ENCODE measurements at regions not wholly inside any gene's neighbourhood (a gene's known extent, or its start where the extent isn't known, plus 50 kb on each side); places are given as distances from the start of the nearest gene placed in this dataset.
A peak's percentile ranks its signal among the peaks of the same experiment; 100 is the strongest.

DNA sequence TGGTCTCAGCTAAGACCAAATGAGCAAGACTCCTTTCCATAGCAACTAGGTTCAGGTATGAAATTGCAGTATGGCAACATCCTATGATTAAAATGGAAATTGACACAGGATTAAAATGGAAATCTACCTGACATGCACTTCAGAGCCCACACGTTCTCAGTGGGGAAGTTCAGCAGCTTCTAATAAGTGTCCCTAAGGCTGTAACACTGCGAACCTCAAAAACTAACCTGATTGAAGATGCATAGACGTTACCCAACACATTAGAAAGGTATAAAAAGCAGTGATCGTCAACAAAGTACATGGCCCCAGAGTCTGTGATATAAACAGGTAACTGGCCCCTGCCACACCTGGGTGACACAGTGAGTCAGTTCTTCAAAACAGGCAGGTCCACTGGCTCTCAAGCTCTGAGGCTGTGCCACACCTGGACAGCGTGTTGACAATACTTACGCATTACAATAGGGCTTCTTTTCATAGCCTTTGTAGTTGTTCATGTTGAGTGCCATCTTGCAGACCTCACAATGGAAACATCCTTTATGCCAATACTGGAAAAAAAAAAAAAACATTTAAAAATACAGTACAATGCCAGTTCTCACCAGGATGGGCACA is 274.9 kb upstream of the NEBL start:
- no peak for DNase-seq

DNA sequence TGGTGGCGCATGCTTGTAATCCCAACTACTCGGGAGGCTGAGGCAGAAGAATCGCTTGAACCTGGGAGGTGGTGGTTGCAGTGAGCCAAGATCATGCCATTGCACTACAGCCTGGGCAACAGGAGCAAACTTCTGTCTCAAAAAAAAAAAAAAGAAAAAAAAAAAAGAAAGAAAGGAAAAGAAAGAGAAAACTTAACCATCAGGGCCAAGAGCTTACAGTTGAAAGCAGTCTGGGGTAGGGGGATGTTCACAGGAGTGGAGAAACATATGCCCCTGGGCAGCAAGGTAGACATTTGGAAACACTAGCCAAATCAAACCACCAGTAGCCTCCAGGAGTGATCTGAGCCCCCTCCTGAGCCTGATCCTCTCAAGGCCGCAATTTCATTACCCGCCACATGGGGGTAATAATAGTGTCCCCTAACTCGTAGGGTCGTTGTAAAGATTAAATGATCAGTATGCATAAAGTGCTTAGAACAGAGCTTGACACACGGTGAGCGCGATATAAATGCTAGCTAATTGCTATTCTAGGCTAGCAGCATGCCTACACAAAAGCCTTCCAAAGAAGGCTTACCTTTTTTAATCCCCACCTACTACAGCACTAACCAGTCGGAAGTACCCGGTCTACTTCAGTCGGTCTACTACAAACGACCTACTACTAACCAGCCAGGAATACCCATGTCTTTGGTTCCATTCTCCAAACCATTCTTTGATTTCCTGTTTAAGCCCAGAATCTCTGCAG is 274.3 kb upstream of the NEBL start:
- DNase-seq = no peak

DNA sequence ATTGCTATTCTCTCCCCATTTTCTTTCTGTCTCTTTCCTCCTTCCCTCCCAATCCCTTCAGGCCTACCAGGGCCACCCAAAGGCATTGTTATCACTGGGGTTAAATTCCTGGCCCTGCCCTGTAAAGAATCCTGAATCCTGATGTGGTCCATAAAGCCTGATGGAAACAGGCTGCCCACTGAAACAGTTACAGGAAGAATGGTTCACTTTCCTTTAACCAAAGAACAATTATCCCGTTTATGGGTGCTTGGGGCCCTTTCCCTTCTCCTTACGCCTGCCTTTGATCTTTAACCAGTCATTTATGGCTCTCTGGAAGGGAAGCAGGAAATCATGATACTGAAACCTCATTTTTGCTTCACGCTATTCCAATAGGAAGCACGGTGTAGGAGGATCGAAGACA is 273.1 kb upstream of the NEBL start:
- no peak for DNase-seq

DNA sequence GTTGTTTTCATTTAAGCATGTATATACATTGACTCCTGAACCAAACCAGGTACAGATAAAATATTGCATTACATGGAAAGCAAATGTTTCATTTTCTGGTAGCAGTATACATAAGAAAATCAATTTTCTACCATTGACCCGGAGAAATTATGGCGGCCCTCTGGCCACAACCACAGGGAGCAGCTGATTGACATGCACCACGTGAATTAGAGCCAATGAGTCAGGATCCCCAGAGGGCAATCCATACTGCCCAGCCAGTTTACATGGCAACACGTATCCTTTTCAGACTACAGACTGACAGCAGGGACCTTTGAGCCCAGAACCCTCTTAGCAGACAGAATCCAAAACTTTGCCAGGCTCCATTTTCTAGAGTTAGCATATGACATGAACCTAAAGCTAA is 272.2 kb upstream of the NEBL start:
- no peak for DNase-seq

DNA sequence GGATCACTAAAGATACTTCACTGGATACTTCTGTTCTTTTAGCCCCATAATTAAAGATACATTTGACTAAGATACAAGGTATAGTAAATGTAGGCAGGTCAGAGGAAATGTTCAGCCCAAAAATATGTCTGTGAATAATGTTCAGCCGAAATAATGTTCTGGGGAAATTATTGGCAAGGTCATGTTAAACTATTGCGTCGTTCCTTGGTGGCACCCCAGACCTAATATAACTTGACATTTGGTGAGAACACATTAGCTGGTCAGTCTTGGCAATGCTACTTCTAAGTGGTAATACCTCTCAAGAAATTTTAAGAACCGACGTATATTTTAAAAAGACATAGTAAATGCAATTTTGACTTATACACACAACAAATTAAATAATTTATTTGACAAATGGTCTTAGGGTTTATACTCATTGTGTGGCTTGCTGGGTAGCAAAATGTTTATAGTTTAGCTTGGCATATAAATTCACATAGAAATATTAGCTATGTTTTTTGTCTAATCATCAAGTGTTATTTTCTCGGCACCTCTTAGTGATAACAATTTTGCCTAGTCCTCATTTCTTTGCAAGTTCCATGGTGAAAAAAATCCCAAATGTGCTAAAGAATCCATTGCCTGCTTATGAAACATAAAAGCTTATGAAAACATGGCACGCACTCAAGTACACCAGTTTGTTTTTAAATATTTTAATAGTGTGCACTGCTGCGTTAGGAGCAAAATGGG is 270.3 kb upstream of the NEBL start:
- DNase-seq = no peak

DNA sequence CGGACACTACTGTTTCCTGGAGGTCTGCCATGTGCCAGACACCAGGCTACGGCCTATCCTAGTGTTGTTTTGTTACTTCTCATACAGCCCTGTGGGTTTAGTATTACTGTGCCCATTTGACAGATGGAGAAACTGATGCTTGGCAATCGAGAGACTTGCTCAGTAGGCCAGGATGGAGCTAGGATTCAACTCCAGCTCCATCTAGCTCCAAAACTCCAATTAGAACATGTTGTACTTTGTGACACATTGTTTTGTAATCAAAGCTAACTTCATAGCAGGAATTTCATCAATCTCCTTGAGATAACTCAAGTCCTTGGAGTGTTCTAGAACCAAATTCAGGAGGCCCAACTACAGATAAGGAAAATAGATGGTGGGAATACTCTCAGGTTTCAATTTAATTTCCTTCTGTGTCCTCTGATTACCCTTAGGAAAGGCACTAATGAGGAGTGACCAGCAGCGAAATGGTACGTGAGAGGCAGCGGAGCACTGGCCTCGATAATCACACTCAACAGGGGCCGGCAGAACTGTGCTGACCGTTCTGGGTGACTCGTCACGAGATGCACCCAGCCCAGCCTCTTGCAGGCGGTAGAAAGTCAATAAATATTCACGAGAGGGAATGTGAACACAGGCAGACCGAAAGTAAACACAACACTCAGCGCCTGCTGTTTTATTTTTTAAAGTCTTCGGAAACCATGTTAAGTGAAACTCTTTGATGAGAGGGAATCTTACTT is 269.6 kb upstream of the NEBL start:
- no peak for DNase-seq

DNA sequence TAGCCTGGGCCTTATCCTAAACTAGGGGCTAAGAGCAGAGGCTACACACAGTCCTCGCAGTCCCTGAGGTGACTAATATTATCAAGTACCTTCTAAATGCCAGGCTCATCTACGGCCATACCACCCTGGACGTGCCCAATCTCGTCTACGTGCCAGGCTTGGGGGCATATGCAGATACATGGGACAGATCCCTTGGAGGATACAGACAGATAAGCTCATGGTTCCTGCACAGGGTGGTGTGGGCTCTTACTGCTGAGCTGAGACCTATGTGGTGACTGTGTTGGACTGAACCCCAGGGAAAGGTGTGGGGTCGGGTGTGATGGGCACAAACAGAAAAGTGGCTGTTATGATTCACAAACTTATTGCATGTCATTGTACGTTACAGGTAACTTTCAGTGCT is 268.4 kb upstream of the NEBL start:
- no peak for DNase-seq

DNA sequence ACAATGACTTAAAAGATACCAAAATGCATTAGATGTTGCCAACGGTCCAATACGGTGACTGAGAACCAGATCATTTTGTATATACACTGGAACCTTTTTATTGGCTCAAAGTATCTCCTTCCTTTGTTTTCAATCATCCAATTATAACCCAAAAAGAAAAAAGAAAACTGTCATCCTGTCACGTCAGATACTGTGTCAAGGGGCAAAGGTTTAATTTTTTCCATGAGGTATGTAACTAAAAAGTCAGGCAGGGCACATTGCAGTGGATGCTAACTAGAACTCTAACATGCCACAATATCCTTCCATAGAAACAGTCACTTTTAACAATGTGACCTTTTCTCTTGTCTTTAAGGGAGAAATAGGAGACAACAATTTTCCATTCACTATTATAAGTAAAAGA is 267.6 kb upstream of the NEBL start:
- DNase-seq = no peak

DNA sequence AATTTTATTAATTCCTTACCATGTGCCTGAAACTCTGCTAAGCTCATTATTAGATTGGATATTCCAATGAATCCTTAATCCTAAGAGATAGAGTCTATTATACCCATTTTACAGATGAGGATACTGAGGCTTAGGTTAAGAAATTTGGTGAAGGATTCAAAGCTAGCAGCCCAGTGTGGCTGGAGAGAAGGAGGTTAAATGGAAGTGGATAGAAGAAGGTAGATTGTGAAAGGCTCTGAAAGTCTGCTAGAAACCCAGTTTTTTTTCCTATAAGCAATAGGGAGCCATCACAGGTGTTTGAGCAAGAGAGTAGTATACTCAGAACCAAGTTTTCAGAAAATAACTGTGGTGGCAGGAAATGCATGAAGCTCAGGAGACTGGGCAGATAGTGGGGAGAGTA is 265.8 kb upstream of the NEBL start:
- DNase-seq = no peak

DNA sequence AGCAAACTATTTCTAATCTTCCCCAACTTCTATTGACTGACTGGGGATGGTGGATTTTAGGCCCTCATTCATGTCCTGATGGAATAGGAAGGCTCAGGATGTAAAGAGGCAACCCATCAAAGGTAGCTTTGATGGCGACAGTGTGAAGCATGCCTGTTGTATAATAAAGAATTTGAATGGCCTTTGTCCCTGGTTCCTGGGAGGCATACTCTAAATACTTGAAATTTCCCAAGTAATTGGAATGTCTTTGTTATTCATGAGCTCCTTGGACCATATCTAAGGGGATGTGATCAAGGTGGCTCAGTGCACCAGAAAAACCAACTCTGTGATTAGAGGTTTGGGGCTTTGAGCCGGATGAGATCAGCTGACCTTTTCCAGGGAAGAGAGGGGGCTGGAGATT is 264.5 kb upstream of the NEBL start:
- no peak for DNase-seq

DNA sequence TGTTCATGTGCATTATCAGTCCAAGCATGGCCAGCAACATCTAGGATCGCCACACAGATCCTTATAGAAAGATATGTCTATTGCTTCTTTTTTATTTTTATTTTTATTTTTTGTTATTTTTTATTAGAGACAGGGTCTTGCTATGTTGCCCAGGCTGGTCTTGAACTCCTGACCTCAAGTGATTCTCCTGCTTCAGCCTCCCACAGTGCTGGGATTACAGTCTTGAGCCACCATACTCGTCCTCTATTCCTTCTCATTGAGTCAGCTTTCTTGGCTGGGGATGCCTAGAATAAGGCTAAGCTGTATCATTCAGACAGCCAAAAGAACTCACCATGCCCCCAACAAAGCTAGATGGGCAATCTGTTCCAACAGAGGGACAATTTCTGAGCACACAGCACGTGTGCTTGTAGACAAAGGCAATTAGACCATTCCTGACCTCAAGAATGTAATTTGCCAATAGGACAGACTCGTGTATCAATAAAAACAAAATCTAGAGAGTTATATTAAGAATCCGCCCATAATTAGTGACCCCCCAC is 264.0 kb upstream of the NEBL start:
- DNase-seq = no peak

DNA sequence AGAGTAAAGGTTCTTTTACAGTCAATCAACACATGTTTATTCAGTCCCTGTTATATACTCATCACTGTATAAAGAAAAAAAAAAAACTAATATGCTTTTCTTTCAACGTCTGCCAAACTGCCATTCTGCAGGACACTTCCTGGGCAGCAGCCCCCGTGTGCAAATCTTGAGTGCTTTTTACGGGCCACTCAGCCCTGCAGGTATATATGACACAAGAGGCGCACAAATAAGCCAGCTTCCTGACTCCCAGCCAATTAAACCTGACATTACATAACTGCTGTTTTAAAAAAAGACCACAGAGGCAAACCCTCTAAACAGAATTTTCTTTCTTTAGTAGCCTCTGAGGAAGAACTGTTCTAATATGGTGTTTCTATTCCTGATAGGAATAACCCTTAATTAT is 263.0 kb upstream of the NEBL start:
- DNase-seq = no peak

DNA sequence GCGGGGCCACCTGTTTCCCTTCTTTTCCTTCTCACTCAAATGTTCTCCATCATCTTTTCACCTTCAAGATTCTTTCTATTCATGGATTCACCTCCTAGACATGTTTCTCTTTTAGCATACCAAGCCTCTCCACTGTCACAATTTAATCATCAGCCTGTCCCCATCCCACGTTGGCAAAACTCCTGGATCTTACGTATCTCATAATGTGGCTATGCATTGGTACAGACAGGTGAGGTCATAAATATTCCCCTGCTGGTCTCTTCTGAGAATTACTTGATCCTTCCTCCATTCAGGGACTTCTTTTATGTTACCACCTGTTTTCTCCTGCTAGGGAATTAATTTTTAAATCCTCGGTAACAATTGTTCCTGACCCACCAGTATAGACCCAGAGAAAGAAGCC is 262.6 kb upstream of the NEBL start:
- no peak for DNase-seq

DNA sequence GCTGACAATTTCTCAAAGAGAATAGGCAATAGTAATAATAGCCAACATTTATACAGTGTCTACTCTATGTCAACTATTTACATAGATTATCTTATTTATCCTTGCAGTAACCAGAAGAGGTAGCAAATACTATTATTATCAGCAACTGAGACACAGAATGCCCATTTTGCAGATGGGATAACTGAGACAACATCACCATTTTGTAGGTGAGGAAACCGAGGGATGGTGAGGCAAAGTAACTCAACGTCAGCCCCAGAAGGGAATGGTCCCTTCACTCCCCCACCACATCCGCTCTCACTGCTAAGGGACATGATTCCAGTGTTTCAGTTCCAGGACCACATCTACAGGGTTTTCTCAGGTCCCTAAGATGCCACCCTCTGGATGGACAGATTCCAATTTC is 261.2 kb upstream of the NEBL start:
- no peak for DNase-seq

DNA sequence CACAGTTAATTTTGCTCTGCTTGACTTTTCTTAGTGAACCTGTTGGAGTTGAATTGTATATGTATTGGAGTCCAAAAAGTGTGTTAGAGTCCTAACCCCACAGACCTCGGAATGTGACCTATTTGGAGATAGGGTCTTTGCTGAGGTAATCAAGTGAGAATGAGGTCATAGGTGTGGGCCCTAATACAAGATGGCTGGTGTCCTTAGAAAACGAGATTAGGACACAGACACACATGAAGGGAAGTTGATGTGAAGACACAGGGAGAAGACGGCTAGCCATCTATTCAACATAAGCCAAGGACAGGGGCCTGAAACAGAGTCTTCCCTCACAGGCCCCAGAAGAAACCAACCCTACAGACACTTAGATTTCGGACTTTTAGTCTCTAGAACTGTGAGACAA is 260.6 kb upstream of the NEBL start:
- no peak for DNase-seq

DNA sequence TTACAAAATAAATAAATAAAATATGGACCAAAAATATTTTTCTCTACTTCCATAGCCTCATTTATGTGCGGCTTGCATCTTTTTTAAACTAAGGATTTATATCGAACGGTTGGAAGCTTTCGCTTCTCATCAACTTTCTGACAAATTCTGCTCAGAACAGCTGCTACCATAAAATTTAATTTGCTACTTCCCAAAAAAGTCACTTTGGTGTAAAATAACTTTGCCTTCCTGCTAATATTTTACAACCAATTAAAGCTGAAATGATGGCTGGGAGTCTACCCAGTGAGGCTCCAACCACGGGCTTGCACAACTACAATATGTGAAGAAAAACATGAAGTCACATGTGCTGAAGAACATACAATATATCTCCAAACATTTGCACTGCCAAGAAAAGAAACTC is 253.1 kb upstream of the NEBL start:
- DNase-seq = no peak

DNA sequence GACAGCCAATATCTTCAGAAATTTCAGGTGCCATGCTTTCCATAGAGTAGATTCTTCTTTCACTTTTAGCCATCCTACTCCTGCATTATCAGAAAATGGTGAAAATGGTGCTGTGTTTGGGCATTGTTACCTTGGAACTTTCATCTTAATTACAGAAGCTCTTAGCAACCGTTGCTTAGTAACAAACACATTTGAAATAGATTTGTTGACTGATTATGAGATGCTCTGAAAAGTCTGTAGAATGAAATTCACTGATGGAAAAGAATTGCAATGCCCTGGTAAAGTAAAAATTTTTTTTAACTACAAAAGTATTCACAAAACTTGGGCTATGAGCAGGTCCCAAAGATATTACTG is 249.3 kb upstream of the NEBL start:
- no peak for DNase-seq

DNA sequence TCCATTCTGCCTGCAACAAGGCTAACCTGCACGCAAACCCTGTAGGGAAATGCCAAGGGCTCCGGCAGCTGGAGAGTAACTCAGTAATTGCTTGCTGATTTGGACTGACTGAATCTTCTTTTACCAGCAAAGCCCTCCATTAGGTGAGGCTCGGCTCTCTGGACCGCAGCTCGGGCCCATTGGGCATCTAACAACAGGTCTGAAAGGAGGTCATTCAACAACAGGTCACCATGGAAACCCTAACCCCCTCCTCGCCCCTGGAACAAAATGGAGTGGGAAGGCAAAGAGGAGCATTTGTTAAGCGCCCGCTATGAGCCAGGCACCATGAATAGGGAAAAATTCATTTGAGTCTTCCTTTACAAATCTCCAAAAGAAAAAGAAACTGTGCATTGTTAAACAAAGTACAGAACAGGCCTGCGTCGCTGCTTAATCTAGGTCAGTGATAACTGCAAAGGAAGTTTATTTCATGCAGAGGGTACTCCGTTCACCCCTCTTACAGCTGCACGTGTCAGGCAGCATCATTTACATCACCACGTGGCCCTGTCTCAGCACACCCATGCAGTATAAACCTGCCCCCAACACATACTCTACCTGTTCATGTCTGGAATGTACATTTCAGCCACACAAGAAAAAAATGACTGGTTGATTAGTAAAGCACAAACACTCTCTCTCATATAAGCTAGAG is 248.8 kb upstream of the NEBL start:
- no peak for DNase-seq

DNA sequence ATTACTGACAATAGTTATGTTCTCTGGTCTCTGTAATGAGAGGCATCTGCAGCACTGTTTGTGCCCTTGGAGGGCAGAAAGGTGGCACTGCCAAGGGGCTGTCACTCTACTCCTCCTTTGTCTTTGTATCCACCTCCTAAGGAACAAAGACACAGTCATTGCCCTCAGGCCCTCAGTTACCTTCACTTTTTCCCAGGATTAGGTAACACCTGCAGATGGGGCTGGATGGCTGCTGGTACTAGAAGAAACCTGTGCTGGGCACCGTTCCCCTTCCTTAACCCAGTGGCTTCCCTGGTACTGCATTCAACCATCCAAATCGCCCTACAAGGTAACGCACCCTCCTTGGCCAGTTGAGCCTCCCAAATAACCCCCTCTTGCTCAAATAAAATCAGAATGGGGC is 246.9 kb upstream of the NEBL start:
- no peak for DNase-seq

DNA sequence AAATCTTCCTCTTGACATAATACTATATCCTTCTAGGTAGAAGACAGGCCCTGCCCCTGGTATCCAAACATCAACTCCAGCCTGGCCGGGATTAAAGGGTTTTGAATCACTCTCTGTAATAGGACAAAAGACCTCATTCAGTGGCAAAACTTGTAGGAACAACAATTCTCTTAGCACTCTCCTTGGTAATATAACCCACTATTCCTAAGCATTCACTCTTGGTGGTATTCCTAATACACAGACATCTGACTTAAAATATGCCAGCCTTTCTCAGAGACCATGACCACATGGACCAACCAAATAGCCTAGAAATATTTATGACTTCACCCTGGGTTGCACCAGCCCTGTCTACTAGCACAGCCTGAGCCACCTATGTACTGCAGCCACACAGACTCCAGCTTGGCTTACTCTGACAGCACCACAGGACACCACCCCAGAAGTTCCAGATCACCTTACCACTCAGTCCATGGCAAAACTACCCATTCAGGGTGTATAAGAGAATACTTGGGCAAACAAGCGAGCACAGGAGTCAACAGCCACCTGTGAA is 244.9 kb upstream of the NEBL start:
- DNase-seq = no peak

DNA sequence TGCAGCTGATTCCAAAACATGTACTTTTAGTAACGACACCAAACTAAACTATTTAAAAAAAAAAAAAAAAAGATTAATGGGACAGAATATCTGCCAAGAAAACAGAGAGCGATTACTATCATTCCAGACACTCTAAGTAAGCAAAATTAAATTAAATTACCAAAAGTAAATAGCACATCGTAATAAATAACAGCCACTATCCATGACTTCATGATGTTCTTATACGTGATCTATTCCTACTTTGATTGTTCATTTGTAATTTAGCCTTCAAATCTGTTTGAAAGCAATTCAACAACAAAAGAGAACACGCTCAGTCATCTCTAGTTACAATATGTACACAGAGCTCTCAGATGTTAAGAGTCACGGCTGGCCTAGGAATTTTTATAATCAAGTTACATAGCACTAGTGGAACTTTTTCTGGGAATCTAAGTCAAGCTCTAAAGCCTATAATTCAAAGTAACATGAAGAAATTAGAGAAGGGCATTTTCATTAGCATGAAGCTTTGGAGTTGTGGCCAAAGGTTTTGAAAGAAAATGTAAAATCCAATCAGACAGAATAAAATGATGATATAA is 241.7 kb upstream of the NEBL start:
- DNase-seq = peak; percentile 44

All from skin of body (tissue), 1 donor.